LoVo (cell line): ENCODE measurements at regions not wholly inside any gene's neighbourhood (a gene's known extent, or its start where the extent isn't known, plus 50 kb on each side); places are given as distances from the start of the nearest gene placed in this dataset.
"Not testable (repeated sequence)": the region's sequence is repeated elsewhere in the genome, so short reads cannot be mapped to it uniquely, and the experiment has no call there.

Experiments used
- DNase-seq: peaks from one replicate; pipeline ENCODE4 v3.0.0-alpha.2; 2016; ENCODE audit warnings: low spot score

DNA sequence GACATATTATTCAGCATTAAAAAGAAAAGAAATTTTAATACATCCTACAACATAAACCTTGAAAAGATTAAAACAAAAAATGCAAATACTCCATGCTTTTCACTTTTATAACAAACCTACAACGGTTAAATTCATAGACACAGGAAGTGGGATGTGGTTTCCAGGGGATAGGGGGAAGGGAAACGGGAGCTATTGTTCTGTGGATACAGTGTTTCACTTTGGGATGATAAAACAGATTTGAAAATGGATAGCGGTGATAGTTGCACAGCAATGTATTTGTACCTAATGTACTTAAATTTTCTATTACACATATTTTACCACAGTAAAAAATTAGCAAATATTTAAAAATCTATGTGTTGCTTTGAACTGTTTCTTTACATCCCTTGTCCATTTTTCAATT lies 368.0 kb downstream of the CDY2B start:
- DNase-seq, result not testable (repeated sequence)

DNA sequence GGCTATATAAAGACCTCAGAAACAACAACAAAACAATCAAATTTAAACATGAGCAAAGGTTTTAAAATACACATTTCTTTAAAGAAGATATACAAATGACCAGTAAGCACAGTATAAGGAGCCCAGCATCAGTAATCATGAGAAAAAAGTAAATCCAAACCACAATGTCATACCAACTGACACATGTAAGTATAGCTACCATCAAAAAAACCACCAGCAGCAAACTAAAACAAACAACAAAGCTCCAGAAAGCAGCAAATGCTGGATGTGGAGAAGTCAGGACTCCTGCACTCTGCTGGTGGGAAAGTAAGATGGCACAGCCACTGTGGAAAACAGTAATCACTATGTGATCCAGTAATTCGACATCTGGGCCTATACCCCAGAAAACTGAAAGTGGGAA lies 368.5 kb downstream of the CDY2B start:
- not testable (repeated sequence) for DNase-seq

DNA sequence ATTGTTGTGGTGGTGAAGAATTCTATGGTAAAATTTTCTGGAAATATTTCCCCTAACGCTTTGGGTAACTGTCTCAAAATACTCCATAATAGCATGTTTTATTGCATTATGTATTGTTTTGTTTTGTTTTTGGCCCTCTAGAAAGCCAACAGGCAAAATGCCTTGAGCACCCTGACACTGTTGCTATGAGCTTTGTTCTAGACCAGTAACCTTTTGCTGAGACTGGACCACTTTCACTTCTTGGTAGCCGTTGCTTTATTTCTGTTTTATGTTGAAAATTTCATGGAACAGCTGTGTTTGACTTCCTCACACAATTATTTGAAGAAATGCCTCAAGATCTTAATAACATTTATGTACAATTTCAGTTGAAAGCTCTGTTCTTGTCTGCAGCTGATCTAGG lies 374.2 kb downstream of the CDY2B start:
- DNase-seq, result not testable (repeated sequence)

DNA sequence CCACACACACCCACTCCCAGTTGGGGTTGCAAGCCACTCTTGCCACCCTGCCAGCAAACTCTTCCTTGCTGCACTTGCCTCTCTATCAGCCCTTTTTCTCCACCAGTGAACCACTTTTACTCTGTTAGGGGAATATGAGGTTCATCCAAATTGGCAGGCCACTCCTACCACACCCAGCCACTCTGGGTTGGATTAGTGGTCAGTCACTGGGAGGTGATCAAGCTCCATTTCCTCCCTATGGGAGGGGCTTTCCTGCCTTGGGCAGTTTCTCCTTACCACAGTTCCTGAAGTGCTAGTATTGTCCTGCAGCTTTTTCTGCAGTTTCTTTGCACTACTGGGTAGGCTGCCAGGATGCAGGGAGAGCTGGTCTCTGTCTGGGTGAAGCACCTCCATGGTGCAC lies 395.3 kb downstream of the CDY2B start:
- not testable (repeated sequence) for DNase-seq

DNA sequence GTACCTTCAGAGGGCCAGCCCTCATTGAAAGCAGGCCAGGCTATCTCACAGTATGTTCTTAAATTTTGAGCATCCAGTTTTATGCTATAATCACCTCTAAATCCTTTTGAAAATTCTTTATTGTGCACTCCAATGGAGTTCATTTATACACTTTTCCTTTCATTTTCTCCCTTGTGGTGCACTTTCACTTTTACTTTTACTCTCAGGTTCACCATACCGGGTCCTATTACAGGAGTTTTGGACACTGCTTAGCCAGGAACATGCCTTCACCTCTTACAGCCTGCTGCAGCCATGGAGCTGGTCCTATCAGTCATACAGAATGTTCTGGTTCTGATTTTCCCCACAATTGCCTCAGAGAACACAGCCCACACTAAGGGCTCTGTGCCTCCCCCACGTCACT lies 395.9 kb downstream of the CDY2B start:
- DNase-seq, result not testable (repeated sequence)

DNA sequence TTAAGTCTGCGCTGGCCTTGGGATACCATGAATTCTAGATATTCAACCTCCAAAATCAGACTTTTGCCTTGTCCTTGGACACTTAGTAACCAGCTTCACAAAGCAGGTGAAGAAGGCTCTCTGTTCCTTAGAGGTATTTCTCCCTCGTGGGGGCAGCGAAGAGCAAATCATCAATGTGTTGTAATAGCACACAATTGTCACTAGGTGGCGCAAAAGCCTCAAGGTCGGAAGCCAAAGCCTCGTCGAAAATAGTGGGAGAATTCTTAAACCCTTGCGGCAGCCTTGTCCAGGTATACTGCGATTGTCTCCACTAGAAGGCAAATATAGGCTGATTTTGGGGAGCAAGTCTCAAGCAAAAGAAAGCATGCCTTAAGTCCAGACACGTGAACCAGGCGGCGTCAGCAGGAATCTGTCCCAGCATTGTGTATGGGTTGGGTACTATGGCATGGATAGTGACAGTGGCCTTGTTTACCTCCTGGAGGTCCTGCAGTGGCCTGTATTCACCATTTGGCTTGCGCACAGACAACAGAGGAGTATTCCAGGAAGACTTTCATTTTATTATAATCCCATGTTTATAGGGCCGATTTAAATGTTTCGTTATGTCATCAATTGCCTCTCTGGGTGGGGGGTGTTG lies 398.5 kb downstream of the CDY2B start:
- DNase-seq, result not testable (repeated sequence)

DNA sequence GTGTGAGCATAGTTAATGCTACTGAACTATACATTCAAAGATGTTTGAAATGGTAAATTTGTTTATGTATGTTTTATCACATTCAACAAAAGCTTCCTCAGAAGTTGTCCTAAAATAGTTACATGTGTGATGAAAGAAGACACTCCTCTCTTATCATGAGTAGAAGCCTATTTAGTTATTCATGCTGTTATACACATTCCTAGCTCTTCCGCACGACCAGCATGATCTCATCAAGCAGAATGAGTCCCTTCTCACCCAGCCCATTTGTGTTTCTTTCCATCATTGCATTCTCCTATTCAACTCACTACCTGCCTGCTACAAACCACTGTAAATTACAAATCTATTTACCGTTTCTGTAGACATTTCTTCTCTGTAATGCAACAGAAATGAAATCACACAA lies 408.0 kb downstream of the CDY2B start:
- DNase-seq, result not testable (repeated sequence)

DNA sequence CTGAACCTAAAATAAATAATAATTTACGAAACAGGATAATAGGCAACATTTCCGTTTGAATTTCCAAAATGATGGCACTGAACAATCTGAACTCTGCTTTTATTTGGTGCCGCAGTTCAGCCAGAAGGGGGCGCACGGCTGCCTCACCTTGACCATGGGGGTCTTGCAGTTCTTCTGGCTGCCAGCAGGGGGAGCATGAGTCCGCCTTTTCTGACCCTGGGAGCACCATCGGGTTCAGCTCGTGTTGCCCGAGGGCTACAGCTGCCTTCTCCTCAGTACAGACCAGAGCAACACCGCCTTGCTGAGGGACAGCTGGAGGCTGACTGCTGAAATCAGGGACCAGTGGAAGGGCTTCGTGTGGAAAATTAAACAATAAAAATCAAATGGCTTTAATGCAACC lies 420.3 kb downstream of the CDY2B start:
- not testable (repeated sequence) for DNase-seq

DNA sequence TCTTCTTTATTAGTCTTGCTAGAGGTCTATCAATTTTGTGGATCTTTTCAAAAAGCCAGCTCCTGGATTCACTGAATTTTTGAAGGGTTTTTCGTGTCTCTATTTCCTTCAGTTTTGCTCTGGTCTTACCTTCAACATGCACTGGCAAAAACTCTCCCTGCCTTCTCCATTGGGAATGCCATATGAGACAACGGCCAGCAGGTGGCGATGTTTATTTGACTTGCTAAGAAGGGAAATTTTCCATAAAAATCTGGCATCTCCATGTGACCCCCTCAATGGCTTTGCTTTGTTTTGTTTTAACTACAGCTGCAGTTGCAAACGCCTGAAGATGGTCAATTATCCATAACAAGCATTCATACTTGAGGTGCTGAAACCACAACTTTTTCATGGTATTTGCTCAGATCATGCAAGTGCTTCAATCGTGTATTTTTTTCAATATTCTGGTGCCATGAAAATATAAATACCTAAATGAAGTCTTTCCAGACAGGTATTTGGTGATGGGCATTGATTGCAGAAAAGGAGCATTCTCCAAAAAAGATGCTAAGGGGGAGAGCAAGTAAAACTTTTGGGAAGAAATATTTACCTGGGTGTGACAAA lies 449.4 kb downstream of the CDY2B start:
- DNase-seq, result peak; percentile 16

DNA sequence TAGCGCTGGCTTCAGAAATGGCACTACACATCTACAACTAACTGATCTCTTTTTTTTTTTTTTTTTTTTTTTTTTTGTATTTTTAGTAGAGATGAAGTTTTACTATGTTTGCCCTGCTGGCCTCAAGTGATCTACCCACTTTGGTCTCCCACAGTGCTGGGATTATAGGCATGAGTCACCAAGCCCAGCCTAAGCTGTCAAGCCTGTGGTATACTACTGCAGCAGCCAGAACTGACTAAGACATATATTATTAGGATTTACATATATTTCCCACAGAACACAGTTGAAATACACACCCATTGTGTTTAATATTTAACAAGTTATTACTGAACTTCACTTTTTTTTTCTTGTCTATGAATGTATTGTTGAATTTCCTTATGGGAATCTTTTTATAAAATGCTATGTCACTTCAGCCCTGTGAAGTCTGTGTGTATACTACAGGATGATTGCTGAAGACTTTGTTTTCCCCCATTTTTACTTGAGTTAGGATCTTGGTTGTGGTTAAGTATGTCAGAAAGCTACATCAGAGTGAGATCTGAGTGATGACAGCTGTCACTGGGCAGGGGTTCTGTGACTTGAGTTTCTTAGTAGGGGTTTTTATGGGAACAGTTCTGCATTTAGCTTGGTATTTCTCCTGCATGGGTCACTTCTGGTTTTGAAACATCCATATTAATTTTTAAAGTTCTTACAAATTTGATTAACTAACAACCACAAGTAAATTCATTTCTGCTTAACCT lies 481.5 kb downstream of the CDY2B start:
- peak; percentile 71 for DNase-seq

DNA sequence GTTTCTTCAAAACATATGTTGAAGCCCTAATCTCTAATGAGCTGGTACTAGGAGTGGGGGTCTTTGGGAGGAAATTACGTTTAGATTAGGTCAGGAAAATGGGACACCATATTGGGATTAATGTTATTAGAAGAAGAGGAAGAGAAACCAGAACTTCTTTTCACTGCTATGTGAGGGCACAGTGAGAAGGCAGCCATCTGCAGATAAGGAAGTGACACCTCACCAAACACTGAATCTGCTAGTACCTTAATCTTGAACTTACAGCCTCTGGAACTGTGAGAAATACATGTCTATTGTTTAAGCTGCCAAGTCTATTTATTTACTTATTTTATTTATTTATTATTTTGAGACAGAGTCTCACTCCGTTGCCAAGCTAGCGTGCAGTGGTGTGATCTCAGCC lies 482.4 kb downstream of the CDY2B start:
- DNase-seq, result no peak

DNA sequence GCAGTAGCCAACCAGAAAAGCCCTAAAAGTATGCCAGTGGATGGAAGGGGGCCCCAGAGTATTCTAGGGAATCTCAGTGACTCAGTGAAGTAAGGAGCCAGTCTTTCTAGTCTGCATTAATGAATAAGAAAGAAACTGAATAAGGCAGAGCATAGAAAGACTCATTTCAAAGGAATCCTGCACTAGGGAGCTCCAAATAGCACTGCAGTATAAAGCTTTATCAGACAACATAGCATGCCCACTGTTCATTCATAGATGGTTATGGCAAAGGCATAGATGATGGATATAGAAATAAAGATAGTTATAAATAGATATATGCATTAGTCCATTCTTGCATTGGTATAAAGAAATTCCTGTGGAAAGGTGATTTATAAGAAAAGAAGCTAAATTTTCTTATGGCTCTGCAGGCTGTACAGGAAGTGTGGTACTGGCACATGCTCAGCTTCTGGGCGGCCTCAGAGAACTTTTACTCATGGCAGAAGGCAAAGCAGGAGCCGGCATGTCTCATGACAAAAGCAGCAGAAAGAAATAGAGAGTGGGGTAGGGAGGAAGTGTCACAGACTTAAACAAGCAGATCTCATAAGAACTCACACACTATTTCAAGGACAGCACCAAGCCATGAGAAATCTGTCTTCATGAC lies 498.5 kb downstream of the CDY2B start:
- DNase-seq, result no peak

DNA sequence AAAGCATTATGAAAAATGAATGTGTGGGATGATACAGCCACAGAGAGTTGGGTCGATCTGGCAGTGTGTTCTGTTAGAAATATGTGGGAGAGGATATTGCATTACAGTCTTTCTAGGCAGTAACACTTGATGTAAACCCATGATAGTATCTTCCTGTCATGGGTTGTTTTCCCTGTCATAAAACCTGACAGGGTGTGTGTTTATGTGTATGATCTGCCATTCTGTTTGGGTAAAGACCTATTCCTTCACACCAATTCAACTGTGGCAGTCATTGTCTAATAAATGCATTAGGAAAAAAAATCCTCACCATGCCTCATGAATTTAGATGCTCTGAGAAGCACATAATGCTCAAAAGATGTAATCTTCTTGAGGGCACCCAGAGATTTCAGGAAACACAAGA lies 501.7 kb downstream of the CDY2B start:
- no peak for DNase-seq

DNA sequence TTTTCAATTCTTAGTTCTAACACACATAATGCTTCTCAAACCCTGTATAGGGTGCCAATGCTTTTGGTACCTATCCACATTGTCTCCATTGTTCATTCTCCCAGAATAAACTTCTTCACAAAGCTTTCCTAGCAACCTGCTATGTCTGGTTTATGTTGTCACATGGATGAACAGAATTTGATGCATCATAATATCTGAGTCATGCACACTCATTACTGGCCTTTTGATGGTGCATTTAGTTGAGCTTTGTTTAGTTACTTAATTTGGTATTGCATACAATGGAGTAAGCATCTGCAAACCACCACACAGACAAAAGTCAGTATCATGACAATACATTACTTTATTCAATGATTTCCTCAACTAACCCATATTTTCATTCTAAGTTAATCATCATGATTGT lies 511.6 kb downstream of the CDY2B start:
- no peak for DNase-seq

DNA sequence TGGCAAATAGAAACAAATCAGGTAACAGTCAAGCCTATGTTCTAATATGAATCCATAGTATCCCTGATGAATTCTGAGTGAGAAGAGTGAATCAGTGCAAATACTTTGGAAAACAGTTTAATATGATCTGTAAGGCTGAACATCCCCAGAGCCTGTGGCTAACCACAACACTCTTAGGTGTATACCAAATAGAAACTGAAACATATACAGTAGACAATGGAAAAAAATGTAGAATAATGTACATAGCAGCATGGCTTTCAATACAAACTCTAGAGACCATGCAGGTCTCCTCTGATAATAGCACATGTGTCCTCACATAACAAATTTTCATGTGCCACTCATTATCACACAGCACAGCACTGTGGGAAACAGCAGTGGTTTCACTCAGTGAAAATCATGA lies 513.6 kb downstream of the CDY2B start:
- DNase-seq, result no peak

DNA sequence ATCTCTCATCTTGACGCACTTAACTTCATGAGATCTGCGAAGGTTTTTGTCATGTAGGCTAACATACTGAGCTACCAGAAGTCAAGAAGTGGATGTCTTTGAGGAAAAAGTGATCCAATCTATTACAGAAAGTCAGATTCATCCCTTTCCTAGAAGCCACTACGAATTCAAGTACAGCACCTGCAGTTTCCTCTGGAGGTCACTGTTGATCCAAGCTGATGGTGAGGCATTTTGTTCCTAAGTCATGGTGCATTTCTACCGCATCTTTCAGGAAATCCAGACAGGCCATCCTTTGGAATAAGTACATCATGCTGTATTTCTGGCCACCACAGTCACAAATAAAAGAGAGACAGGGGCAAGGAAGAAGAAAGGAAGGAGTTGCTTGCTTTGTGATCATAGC lies 541.0 kb downstream of the CDY2B start:
- DNase-seq, result peak; percentile 1

DNA sequence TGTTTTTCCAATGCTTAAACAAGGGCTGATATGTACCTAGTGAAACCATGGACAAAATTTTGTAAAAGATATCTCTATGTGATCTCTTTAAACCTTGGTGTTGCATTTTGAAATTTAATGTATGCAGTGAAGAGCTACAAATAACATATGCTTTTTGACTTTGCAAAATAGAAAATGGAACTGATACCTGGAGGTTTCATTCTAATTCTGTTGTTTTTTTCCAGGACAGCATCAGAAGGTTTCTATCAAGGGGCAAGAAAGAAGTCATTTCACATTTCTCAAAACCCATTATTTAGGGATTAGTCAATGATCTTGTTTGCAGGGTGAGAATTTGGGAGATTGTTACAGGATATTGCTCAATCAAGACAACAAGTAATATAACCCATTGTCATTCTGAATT lies 549.3 kb downstream of the CDY2B start:
- no peak for DNase-seq

DNA sequence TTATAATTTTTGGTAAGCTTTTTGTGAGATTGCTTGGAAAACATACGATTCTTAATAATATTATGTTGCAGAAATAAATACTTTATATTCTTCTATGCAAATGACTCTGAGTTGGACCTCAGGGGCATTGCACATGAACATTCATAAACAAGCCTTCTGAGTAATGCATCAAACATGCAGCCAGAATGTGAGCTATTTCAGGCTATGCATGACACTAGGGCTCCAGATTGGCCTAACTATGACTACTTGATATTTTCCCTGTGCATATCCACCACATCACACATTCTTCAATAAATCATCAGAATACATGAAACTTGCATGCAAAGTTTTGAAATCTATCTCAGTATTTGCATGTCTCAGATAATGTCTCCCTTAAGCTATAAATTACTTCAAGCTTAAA lies 560.1 kb downstream of the CDY2B start:
- DNase-seq, result no peak

DNA sequence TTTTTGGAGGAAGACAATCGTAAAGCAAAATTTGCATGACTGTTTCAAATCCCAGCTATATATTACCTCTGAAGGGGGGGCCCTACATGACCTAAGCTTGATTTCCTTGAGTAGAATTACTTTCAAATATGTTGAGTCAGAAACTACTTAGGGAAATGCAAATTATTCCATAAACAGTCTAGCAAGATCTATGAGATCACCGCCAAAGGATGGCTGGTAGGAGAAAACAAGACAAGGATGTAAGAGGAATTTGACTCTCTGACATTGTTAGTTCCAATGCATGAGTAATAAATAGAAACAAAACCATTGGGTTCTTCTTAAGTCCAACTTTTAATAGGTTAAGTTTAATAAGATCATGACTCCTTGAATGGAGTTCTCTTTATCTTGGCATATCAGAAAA lies 561.4 kb downstream of the CDY2B start:
- no peak for DNase-seq

DNA sequence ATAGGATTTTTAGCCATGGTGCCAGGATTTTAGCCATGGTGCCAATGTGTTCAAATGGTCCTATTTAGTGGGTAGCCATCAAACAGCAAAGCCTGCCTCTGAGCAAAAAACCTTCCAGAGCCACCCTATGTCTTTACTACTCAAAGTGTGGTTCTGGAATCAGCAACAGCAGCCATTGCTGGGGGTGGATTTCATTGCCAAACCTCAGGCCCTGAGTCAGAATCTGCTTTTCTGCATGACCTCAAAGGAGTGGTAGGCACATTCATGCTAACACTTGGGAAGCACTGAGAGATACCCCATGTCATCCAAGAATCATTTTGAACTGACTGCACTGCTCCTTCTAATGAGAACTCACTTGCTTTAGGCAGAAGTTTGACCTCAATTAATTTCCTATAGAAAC lies 603.0 kb downstream of the CDY2B start:
- DNase-seq, result no peak

DNA sequence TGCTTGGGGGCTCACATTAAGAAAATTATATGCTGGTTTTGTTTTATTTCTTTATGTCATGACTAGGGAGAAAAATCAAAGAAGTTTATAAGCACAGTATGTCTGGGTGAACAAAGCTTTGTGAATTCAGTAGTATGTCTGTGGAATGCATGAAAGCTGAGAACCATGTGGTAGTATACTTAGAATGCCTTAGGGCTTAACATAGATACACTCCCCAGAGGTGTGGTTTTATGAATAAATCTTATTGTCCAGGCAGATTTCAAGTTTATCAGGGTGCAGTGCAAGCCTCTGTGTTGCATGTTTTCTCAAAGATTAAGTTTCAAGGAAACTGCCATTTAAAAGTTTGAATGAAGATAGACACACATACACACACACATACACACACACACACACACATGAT lies 620.5 kb downstream of the CDY2B start:
- DNase-seq, result no peak

DNA sequence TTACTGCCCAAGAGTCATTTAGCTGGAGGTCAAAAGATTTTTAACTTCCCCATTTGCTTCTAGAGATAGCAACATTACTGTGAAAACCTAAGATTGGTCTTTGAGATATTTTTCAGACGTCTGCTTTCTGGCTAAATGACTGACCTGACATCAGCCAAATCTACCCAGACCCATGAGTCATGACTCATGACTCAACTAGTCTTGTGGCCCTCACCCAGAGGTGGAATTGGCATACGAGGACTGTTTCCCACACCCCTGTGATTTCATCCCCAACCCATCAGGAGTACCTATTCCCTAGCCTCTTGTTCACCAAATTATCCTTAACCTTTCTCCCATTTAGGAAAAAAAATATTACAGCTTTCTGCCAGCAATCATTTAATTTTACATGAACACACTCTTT lies 641.6 kb downstream of the CDY2B start:
- DNase-seq, result peak; percentile 7

DNA sequence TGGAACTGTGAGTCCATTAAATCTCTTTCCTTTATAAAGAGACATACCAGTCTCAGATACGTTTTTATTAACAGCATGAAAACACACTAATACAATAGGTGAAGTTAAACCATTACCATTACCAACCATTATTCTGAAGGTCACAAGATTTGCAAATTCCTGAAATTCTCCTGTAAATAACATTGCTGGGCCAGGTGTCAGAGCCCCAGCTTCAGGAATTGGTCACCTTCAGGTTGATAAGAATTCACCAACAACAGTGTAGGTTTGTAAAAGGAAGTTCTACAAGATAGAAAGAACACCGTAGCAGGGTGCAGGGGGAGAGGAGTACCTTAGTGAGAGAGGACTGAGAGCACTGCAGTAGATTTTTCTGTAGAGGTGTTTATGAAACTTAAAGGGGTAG lies 644.3 kb downstream of the CDY2B start:
- no peak for DNase-seq
